NT2/D1 (cell line): ENCODE measurements at regions not wholly inside any gene's neighbourhood (a gene's known extent, or its start where the extent isn't known, plus 50 kb on each side); places are given as distances from the start of the nearest gene placed in this dataset.

Experiments
- DNase-seq: peaks from one replicate; pipeline ENCODE4 v3.0.0-alpha.2; 2011; ENCODE audit warnings: low read depth, low spot score
- H3K27me3 ChIP-seq: 2 replicates; pipeline ENCODE4 v1.6.0; 2011; ENCODE audit warnings: mild to moderate bottlenecking; ENCODE audit not compliant: insufficient read length, insufficient read depth
- H3K36me3 ChIP-seq: 2 replicates; pipeline ENCODE4 v1.6.1; 2011; ENCODE audit warnings: mild to moderate bottlenecking, low read length, mixed read lengths; ENCODE audit not compliant: insufficient read depth, insufficient read length
- H3K4me1 ChIP-seq: 2 replicates; pipeline ENCODE4 v1.5.1; 2011; ENCODE audit not compliant: insufficient read depth, insufficient read length
- H3K4me3 ChIP-seq: 2 replicates; pipeline ENCODE4 v1.5.1; 2011; ENCODE audit warnings: low read depth; ENCODE audit not compliant: insufficient read length
- H3K9ac ChIP-seq: 2 replicates; pipeline ENCODE4 v1.6.0; 2011; ENCODE audit warnings: low read depth; ENCODE audit not compliant: insufficient read length
- H3K9me3 ChIP-seq: 2 replicates; pipeline ENCODE4 v1.5.1; 2011; ENCODE audit warnings: mild to moderate bottlenecking, low read length; ENCODE audit not compliant: insufficient read depth
- SUZ12 ChIP-seq: IDR thresholded peaks from 2 replicates; pipeline ENCODE4 v1.6.1; 2011; ENCODE audit not compliant: insufficient read length, insufficient read depth; ENCODE audit errors: extremely low read depth
- YY1 ChIP-seq: IDR thresholded peaks from 2 replicates; pipeline ENCODE4 v1.6.1; 2011; ENCODE audit not compliant: insufficient read length, insufficient read depth
- ZNF274 ChIP-seq: IDR thresholded peaks from 2 replicates; pipeline ENCODE4 v1.6.1; 2011; ENCODE audit warnings: mild to moderate bottlenecking, low read depth, low read length

DNA sequence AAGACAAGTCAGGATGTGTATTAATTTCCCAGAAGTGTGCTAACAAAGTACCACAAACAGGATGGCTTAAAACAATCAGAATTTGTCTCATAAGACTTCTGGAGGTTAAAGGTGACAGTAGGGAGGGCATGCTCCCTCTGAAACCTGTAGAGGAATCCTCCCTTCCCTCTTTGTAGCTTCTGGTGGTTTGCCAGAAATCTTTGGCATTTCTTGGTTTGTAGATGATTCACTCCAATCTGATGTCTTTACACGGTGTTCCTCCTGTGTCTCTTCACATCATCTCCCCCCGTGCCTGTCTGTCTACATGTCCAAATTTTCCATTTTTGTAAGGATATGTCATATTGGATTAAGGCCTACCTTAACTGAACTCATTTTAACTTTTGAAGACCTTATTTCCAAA lies 471.5 kb downstream of the ZNF608 start:
- Histone ChIP-seq H3K9me3 (no peaks in the 10 kb centered on the region), H3K9ac (no peak overlapping the region), H3K36me3 (no peaks in the 10 kb centered on the region), H3K27me3 (no peaks in the 10 kb centered on the region), H3K4me3 (no peak overlapping the region), H3K4me1 (no peaks in the 10 kb centered on the region)
- DNase-seq, result no peak
- TF ChIP-seq SUZ12 (no peak), YY1 (no peak), ZNF274 (no peak)

GRCh38 chr5:124264499-124264898 lies 481.9 kb downstream of the ZNF608 start:
- Histone ChIP-seq H3K27me3 (no peaks in the 10 kb centered on the region), H3K9ac (no peak overlapping the region)
- TF ChIP-seq YY1 (no peak), ZNF274 (no peak), SUZ12 (no peak)

GRCh38 chr5:124263680-124264491 lies 482.6 kb downstream of the ZNF608 start:
- DNase-seq, result peak; percentile 35
- Histone ChIP-seq H3K36me3 (no peaks in the 10 kb centered on the region), H3K4me3 (no peak overlapping the region), H3K27me3 (no peaks in the 10 kb centered on the region), H3K9ac (no peak overlapping the region), H3K9me3 (no peaks in the 10 kb centered on the region; the same call in 1 of the 2 replicates), H3K4me1 (no peaks in the 10 kb centered on the region)
- TF ChIP-seq SUZ12, result no peak
- no peak for TF ChIP-seq ZNF274

More at GRCh38 chr5:124264499-124264898, 481.9 kb downstream of the ZNF608 start:
- Histone ChIP-seq H3K4me3 (no peak overlapping the region), H3K36me3 (no peaks in the 10 kb centered on the region), H3K4me1 (no peaks in the 10 kb centered on the region), H3K9me3 (no peaks in the 10 kb centered on the region)
- no peak for DNase-seq

DNA sequence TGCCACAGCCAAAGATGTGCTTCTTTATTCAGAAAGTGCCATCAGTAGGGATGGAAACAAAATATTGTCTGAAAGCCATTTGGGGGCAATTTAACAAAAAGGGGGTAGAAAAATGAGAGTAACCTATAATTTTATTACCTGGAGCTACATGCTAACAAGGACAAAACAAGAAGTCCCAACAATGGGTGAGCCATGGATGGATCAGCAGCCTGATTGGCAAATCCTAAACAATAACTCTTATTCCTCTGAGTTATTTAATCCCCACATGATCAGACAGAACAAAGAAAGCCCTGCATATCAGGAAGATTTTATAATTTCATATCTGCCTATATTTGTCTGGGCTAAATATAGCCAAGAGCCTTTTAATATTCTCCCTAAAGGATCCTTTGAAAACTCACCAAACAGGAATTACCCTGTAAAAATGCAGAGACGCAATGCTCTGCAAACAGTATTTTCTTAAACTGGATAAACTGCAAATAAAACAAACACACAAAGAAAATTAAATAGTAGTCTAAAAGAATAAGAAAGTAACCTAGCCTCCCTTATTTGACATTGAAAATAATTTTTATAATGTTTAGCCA lies 483.4 kb downstream of the ZNF608 start:
- no peak for DNase-seq
- Histone ChIP-seq H3K36me3 (no peaks in the 10 kb centered on the region), H3K4me3 (no peak overlapping the region), H3K9ac (no peak overlapping the region), H3K27me3 (no peaks in the 10 kb centered on the region), H3K9me3 (no peaks in the 10 kb centered on the region; the same call in 1 of the 2 replicates), H3K4me1 (no peaks in the 10 kb centered on the region)
- no peak for TF ChIP-seq SUZ12

DNA sequence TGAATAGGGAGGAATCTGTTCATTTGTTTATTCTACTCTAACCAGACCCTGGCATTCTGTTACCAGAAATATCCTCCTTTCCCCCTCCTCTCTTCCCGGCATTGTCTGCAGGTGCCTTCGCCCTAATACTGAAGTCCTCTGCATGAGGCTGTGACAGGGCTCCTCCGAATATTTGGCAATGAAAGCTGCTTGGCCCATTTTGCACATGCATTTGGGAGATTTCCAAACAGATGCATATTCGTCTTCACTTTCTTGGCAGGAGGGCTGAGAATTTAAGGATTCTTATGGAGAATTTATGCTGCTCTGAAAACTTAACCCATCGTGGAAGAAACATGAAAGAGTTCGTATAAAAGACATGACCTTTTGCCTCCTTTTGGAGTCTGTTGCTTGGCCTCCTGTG lies 484.0 kb downstream of the ZNF608 start:
- H3K4me3 ChIP-seq, result no peak overlapping the region
- no peaks in the 10 kb centered on the region for H3K27me3 ChIP-seq
- H3K9me3 ChIP-seq, result no peaks in the 10 kb centered on the region; the same call in 1 of the 2 replicates
- TF ChIP-seq ZNF274 (no peak), YY1 (no peak), SUZ12 (no peak)
- H3K4me1 ChIP-seq, result no peaks in the 10 kb centered on the region
- no peak for DNase-seq
- H3K36me3 ChIP-seq, result no peaks in the 10 kb centered on the region
- no peak overlapping the region for H3K9ac ChIP-seq

DNA sequence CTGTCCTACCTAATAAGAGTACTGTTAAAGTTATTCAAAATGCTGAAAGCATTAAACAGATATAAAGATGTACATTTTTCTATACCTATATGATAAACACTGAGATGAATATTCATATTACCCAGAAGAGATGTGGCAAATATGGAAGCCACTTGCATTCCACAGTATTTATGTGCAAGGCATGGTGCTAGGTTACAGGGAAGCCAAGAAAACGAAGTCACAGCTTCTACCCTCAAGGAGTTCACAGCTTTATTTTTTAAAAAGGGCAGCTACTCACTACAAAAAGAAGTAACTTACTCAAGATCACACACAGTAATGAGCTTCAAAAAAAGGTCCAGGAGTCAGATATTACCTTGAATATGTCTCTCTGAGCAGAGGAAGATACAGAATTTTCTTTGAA lies 484.6 kb downstream of the ZNF608 start:
- no peak for DNase-seq
- H3K36me3 ChIP-seq, result no peaks in the 10 kb centered on the region
- H3K4me3 ChIP-seq, result no peak overlapping the region
- H3K9ac ChIP-seq, result no peak overlapping the region
- no peak for TF ChIP-seq SUZ12
- TF ChIP-seq YY1, result no peak
- no peak for TF ChIP-seq ZNF274
- no peaks in the 10 kb centered on the region for H3K27me3 ChIP-seq
- H3K4me1 ChIP-seq, result no peaks in the 10 kb centered on the region
- no peaks in the 10 kb centered on the region; the same call in 1 of the 2 replicates for H3K9me3 ChIP-seq

- Histone ChIP-seq H3K4me3 (no peak overlapping the region), H3K9ac (no peak overlapping the region), H3K9me3 (no peaks in the 10 kb centered on the region; the same call in 1 of the 2 replicates), H3K36me3 (no peaks in the 10 kb centered on the region), H3K27me3 (no peaks in the 10 kb centered on the region), H3K4me1 (no peaks in the 10 kb centered on the region)
- DNase-seq, result no peak
- TF ChIP-seq YY1 (no peak), ZNF274 (no peak), SUZ12 (no peak)
These were observed 485.4 kb downstream of the ZNF608 start for GRCh38 chr5:124260921-124261515.
